ENCODE measurements at regions not wholly inside any gene's neighbourhood (a gene's known extent, or its start where the extent isn't known, plus 50 kb on each side); places are given as distances from the start of the nearest gene placed in this dataset.

GRCh38 chr20:60250251-60250650 is 292.0 kb downstream of the CDH26 start (continued):
- TF ChIP-seq USF2 (IDR thresholded peaks at IDR 0.05; ENCODE audit: low read length) (no peak), GTF2F1 (IDR thresholded peaks at IDR 0.05; ENCODE audit: borderline replicate concordance, low read depth, low read length) (no peak), TEAD4 (IDR thresholded peaks at IDR 0.05; ENCODE audit: low read depth, low read length) (no peak), CHD2 (IDR thresholded peaks at IDR 0.05; ENCODE audit: low read length) (no peak), POU5F1 (IDR thresholded peaks at IDR 0.05; ENCODE audit: low read depth, low read length) (no peak), CHD1 (IDR thresholded peaks at IDR 0.05; ENCODE audit: low read depth, low read length) (no peak), SP4 (IDR thresholded peaks at IDR 0.05; ENCODE audit: low read length) (no peak)

All from H1 (cell line).